ENCODE measurements at regions not wholly inside any gene's neighbourhood (a gene's known extent, or its start where the extent isn't known, plus 50 kb on each side); places are given as distances from the start of the nearest gene placed in this dataset.

DNA sequence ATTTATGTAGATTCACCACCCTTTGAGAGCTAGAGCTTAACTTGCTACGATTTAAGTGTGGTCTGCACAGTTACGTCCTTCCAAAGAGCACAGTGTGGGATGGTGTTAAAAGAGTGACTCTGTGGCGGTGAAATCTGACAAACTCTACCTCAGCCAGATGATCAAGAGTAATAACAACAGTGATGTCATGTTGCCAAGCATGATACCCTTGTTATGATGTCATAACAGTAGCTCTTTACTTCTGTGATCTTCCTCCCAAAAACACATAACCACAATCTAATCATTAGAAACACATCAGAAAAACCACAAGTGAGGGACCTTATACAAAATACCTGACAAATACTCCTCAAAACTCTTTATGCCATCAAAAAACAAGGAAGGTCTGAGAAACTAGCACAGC is 649.3 kb downstream of the POM121L12 start:
- POLR2A ChIA-PET = no interaction called here
- in situ Hi-C loops (cut with HindIII; ENCODE audit: low pct_unique_long_range_greater_than_20kb, low sequenced_read_pairs) = no loop called here
- H3K27me3 ChIP-seq (ENCODE audit: control insufficient read depth, insufficient read depth, low read length) = no peaks in the 10 kb centered on the region
- TF ChIP-seq, protein P1, sequence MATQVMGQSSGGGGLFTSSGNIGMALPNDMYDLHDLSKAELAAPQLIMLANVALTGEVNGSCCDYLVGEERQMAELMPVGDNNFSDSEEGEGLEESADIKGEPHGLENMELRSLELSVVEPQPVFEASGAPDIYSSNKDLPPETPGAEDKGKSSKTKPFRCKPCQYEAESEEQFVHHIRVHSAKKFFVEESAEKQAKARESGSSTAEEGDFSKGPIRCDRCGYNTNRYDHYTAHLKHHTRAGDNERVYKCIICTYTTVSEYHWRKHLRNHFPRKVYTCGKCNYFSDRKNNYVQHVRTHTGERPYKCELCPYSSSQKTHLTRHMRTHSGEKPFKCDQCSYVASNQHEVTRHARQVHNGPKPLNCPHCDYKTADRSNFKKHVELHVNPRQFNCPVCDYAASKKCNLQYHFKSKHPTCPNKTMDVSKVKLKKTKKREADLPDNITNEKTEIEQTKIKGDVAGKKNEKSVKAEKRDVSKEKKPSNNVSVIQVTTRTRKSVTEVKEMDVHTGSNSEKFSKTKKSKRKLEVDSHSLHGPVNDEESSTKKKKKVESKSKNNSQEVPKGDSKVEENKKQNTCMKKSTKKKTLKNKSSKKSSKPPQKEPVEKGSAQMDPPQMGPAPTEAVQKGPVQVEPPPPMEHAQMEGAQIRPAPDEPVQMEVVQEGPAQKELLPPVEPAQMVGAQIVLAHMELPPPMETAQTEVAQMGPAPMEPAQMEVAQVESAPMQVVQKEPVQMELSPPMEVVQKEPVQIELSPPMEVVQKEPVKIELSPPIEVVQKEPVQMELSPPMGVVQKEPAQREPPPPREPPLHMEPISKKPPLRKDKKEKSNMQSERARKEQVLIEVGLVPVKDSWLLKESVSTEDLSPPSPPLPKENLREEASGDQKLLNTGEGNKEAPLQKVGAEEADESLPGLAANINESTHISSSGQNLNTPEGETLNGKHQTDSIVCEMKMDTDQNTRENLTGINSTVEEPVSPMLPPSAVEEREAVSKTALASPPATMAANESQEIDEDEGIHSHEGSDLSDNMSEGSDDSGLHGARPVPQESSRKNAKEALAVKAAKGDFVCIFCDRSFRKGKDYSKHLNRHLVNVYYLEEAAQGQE (IDR thresholded peaks at IDR 0.05; ENCODE audit: insufficient read depth in 1 of 2, low read depth in 2 of 2, low read length in 1 of 2) = no peak
- TF ChIP-seq POLR2AphosphoS5 (IDR thresholded peaks at IDR 0.05; ENCODE audit: low read depth, low read length) (no peak), SIN3A (IDR thresholded peaks at IDR 0.05; ENCODE audit: borderline replicate concordance, insufficient read depth, low read depth, low read length) (no peak), TCF7L2 (IDR thresholded peaks at IDR 0.05; ENCODE audit: low read depth, low read length) (no peak)
- TF ChIP-seq, protein P2, sequence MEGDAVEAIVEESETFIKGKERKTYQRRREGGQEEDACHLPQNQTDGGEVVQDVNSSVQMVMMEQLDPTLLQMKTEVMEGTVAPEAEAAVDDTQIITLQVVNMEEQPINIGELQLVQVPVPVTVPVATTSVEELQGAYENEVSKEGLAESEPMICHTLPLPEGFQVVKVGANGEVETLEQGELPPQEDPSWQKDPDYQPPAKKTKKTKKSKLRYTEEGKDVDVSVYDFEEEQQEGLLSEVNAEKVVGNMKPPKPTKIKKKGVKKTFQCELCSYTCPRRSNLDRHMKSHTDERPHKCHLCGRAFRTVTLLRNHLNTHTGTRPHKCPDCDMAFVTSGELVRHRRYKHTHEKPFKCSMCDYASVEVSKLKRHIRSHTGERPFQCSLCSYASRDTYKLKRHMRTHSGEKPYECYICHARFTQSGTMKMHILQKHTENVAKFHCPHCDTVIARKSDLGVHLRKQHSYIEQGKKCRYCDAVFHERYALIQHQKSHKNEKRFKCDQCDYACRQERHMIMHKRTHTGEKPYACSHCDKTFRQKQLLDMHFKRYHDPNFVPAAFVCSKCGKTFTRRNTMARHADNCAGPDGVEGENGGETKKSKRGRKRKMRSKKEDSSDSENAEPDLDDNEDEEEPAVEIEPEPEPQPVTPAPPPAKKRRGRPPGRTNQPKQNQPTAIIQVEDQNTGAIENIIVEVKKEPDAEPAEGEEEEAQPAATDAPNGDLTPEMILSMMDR (IDR thresholded peaks at IDR 0.05) = no peak
- no peak overlapping the region for H3K4me3 ChIP-seq (ENCODE audit: low read depth in 2 of 2, low read length in 2 of 2)
- no peaks in the 10 kb centered on the region for H3K36me3 ChIP-seq (ENCODE audit: control insufficient read depth, insufficient read depth, low read length)
- intact Hi-C loops (cut with micrococcal nuclease; ENCODE audit: unreplicated experiment) = no loop called here
- ATAC-seq = no peak
- CTCF ChIA-PET = no interaction called here
- BruUV-seq (replicated peaks) = no TSS peak
- no peak overlapping the region for H3K27ac ChIP-seq (ENCODE audit: low read length)
- DNase-seq (ENCODE audit: low read depth, low spot score) = no peak
- H3K4me1 ChIP-seq (ENCODE audit: control insufficient read depth, insufficient read depth, low read length) = no peaks in the 10 kb centered on the region
- 0 out of 2 replicates have a peak, but pooled peaks cover 3% of the 10 kb centered on the region for H3K9me3 ChIP-seq (ENCODE audit: control insufficient read depth, insufficient read depth, low read depth, low read length)

DNA sequence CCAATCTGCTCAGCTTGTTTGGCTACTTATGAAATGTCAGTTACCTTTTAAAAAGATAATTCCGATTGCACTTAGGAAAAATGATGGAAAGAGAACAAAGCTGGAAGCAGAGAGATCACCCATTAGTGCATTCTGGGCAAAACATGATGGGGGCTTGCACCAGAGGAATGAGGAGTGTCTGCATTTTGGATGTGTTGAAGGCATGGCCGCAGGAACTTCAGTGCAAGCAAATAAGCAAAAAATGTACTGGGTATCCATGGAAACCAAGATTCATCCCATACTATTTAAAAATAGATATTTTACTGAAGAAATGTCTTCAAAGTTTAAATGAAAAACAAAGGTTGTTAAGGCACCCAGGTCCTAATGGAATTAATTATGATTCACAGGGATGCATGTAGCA is 655.0 kb downstream of the POM121L12 start:
- TF ChIP-seq TCF7L2 (IDR thresholded peaks at IDR 0.05; ENCODE audit: low read depth, low read length) = no peak
- TF ChIP-seq, protein P2 (IDR thresholded peaks at IDR 0.05) = no peak
- TF ChIP-seq, protein P1 (IDR thresholded peaks at IDR 0.05; ENCODE audit: insufficient read depth in 1 of 2, low read depth in 2 of 2, low read length in 1 of 2) = no peak
- TF ChIP-seq POLR2AphosphoS5 (IDR thresholded peaks at IDR 0.05; ENCODE audit: low read depth, low read length) = no peak
- no peak for TF ChIP-seq SIN3A (IDR thresholded peaks at IDR 0.05; ENCODE audit: borderline replicate concordance, insufficient read depth, low read depth, low read length)
- intact Hi-C loops (cut with micrococcal nuclease; ENCODE audit: unreplicated experiment) (no loop called here), in situ Hi-C loops (cut with HindIII; ENCODE audit: low pct_unique_long_range_greater_than_20kb, low sequenced_read_pairs) (no loop called here)
- Histone ChIP-seq H3K9me3 (ENCODE audit: control insufficient read depth, insufficient read depth, low read depth, low read length) (0 out of 2 replicates have a peak, but pooled peaks cover 5% of the 10 kb centered on the region), H3K36me3 (ENCODE audit: control insufficient read depth, insufficient read depth, low read length) (no peaks in the 10 kb centered on the region), H3K27me3 (ENCODE audit: control insufficient read depth, insufficient read depth, low read length) (no peaks in the 10 kb centered on the region), H3K27ac (ENCODE audit: low read length) (no peak overlapping the region), H3K4me1 (ENCODE audit: control insufficient read depth, insufficient read depth, low read length) (no peaks in the 10 kb centered on the region), H3K4me3 (ENCODE audit: low read depth in 2 of 2, low read length in 2 of 2) (no peak overlapping the region)
- no peak for DNase-seq (ENCODE audit: low read depth, low spot score)
- no TSS peak for BruUV-seq (replicated peaks)
- ChIA-PET CTCF (no interaction called here), POLR2A (no interaction called here)
- no peak for ATAC-seq
